H9 (cell line): ENCODE measurements at regions not wholly inside any gene's neighbourhood (a gene's known extent, or its start where the extent isn't known, plus 50 kb on each side); places are given as distances from the start of the nearest gene placed in this dataset.

Source experiments
- DNase-seq: peaks from one replicate; pipeline ENCODE4 v3.0.0-alpha.2; 2017
- H2AFZ ChIP-seq: one replicate; pipeline ENCODE4 v1.6.1; 2013; ENCODE audit warnings: mild to moderate bottlenecking, low read length, control low read depth, moderate library complexity
- H2AK5ac ChIP-seq: 2 replicates; pipeline ENCODE4 v1.6.1; 2013; ENCODE audit warnings: low read length, control low read depth, mixed read lengths; ENCODE audit not compliant: insufficient read length
- H2BK120ac ChIP-seq: one replicate; pipeline ENCODE4 v1.6.1; 2013; ENCODE audit warnings: low read depth, mild to moderate bottlenecking, low read length, control low read depth, inconsistent platforms; ENCODE audit not compliant: poor library complexity, severe bottlenecking
- H2BK12ac ChIP-seq: 2 replicates; pipeline ENCODE4 v1.6.1; 2013; ENCODE audit warnings: low read length, control low read depth, mixed read lengths, low read depth; ENCODE audit not compliant: insufficient read length
- H2BK15ac ChIP-seq: 2 replicates; pipeline ENCODE4 v1.6.1; 2013; ENCODE audit warnings: low read depth, low read length, control low read depth
- H2BK20ac ChIP-seq: one replicate; pipeline ENCODE4 v1.6.1; 2013; ENCODE audit warnings: low read depth, mild to moderate bottlenecking, low read length, control low read depth, inconsistent platforms; ENCODE audit not compliant: poor library complexity, severe bottlenecking
- H2BK5ac ChIP-seq: 2 replicates; pipeline ENCODE4 v1.6.1; 2013; ENCODE audit warnings: low read length, control low read depth, mixed read lengths; ENCODE audit not compliant: insufficient read length
- H3K14ac ChIP-seq: 2 replicates; pipeline ENCODE4 v1.6.1; 2013; ENCODE audit warnings: low read length, control low read depth; ENCODE audit not compliant: insufficient read depth
- H3K18ac ChIP-seq: 2 replicates; pipeline ENCODE4 v1.6.1; 2013; ENCODE audit warnings: low read depth, mild to moderate bottlenecking, mixed read lengths, low read length, control low read depth; ENCODE audit not compliant: insufficient read length
- H3K23ac ChIP-seq: 2 replicates; pipeline ENCODE4 v1.6.1; 2013; ENCODE audit warnings: low read length, control low read depth, mixed read lengths, low read depth; ENCODE audit not compliant: insufficient read length
- H3K23me2 ChIP-seq: 2 replicates; pipeline ENCODE4 v1.6.1; 2013; ENCODE audit warnings: low read depth, mild to moderate bottlenecking, mixed read lengths, low read length, control low read depth; ENCODE audit not compliant: insufficient read length, poor library complexity, severe bottlenecking
- H3K27ac ChIP-seq: 2 replicates; pipeline ENCODE4 v1.5.1; 2013; ENCODE audit warnings: low read length, control low read depth, mixed read lengths, low read depth; ENCODE audit not compliant: insufficient read length
- H3K27me3 ChIP-seq: 2 replicates; pipeline ENCODE4 v1.6.1; 2013; ENCODE audit warnings: low read length, control low read depth, inconsistent platforms; ENCODE audit not compliant: insufficient read depth
- H3K4ac ChIP-seq: 2 replicates; pipeline ENCODE4 v1.6.1; 2013; ENCODE audit warnings: low read depth, mild to moderate bottlenecking, control low read depth, inconsistent platforms, low read length, moderate library complexity
- H3K4me1 ChIP-seq: 2 replicates; pipeline ENCODE4 v1.6.1; 2013; ENCODE audit warnings: low read length, control low read depth, inconsistent platforms; ENCODE audit not compliant: insufficient read depth
- H3K4me2 ChIP-seq: 2 replicates; pipeline ENCODE4 v1.6.1; 2013; ENCODE audit warnings: low read length, control low read depth, mixed read lengths; ENCODE audit not compliant: insufficient read length, insufficient read depth
- H3K56ac ChIP-seq: 2 replicates; pipeline ENCODE4 v1.6.1; 2013; ENCODE audit warnings: low read depth, mild to moderate bottlenecking, mixed read lengths, low read length, control low read depth; ENCODE audit not compliant: insufficient read length
- H3K79me1 ChIP-seq: 2 replicates; pipeline ENCODE4 v1.6.1; 2013; ENCODE audit warnings: low read depth, mild to moderate bottlenecking, moderate library complexity, low read length, control low read depth, inconsistent platforms; ENCODE audit not compliant: insufficient read depth, poor library complexity, severe bottlenecking
- H3K79me2 ChIP-seq: 2 replicates; pipeline ENCODE4 v1.6.1; 2013; ENCODE audit warnings: low read length, control low read depth, inconsistent platforms; ENCODE audit not compliant: insufficient read depth
- H3K9ac ChIP-seq: 2 replicates; pipeline ENCODE4 v1.6.1; 2013; ENCODE audit warnings: low read length, control low read depth, mixed read lengths; ENCODE audit not compliant: insufficient read length; ENCODE audit errors: extremely low read depth
- H3K9me3 ChIP-seq: one replicate; pipeline ENCODE4 v1.6.1; 2013; ENCODE audit warnings: low read depth, low read length, inconsistent platforms; ENCODE audit not compliant: control insufficient read depth
- H3T11ph ChIP-seq: one replicate; pipeline ENCODE4 v1.6.1; 2013; ENCODE audit warnings: mild to moderate bottlenecking, low read length, control low read depth, inconsistent platforms
- H4K20me1 ChIP-seq: one replicate; pipeline ENCODE4 v1.6.1; 2013; ENCODE audit not compliant: control insufficient read depth, insufficient read length, insufficient read depth
- H4K5ac ChIP-seq: 2 replicates; pipeline ENCODE4 v1.6.1; 2013; ENCODE audit warnings: low read depth, mild to moderate bottlenecking, mixed read lengths, low read length, control low read depth; ENCODE audit not compliant: insufficient read length
- H4K8ac ChIP-seq: replicated peaks from 2 replicates; pipeline ENCODE4 v1.6.1; 2013; ENCODE audit warnings: low read length, control low read depth, mixed read lengths, low read depth; ENCODE audit not compliant: insufficient read length
- H4K91ac ChIP-seq: 2 replicates; pipeline ENCODE4 v1.6.1; 2013; ENCODE audit warnings: low read depth, mild to moderate bottlenecking, moderate library complexity, mixed read lengths, low read length, control low read depth; ENCODE audit not compliant: insufficient read length
- H3K27ac Mint-ChIP-seq, 3 experiments: 2 replicates in 2 of 3; 3 replicates in 1 of 3; pipeline ENCODE4 v1.8.0; 2020 to 2021; ENCODE audit warnings: mixed read lengths in 3 of 3, mild to moderate bottlenecking in 1 of 3, moderate library complexity in 1 of 3
- H3K27me3 Mint-ChIP-seq: 2 replicates; pipeline ENCODE4 v1.8.0; 2021; ENCODE audit warnings: low read depth, mild to moderate bottlenecking, moderate library complexity, mixed read lengths
- H3K36me3 Mint-ChIP-seq, 3 experiments: 2 replicates in 2 of 3; 3 replicates in 1 of 3; pipeline ENCODE4 v1.8.0; 2020 to 2021; ENCODE audit warnings: low read depth in 3 of 3, mixed read lengths in 3 of 3; ENCODE audit not compliant: insufficient read depth in 1 of 3
- H3K4me1 Mint-ChIP-seq, 2 experiments: 2 replicates each; pipeline ENCODE4 v1.8.0; 2020; ENCODE audit warnings: mixed read lengths in 2 of 2
- H3K4me3 Mint-ChIP-seq, 2 experiments: 2 replicates in 1 of 2; 3 replicates in 1 of 2; pipeline ENCODE4 v1.8.0; 2020 to 2021; ENCODE audit warnings: mild to moderate bottlenecking in 2 of 2, mixed read lengths in 2 of 2, moderate library complexity in 1 of 2
- H3K9me3 Mint-ChIP-seq, 2 experiments: 2 replicates in 1 of 2; 3 replicates in 1 of 2; pipeline ENCODE4 v1.8.0; 2020; ENCODE audit warnings: mild to moderate bottlenecking in 2 of 2, mixed read lengths in 2 of 2, moderate library complexity in 1 of 2
- WGBS: extraction: QIAGEN DNeasy Blood & Tissue Kit; methylation state at CpG from one replicate; pipeline ENCODE4 v1.1.7; 2013; ENCODE audit warnings: missing lambda C conversion rate, low lambda C conversion rate, mixed read lengths; ENCODE audit not compliant: insufficient read length; ENCODE audit errors: extremely low coverage; 5-methylcytosine and 5-hydroxymethylcytosine counted together
- TF ChIP-seq, protein P1 (sequence below): fragments of 200-600 bp; sonication (generic); conservative IDR thresholded peaks from 3 replicates; pipeline ENCODE4 v1.8.0; 2021; ENCODE audit warnings: antibody characterized with exemption, mild to moderate bottlenecking

DNA sequence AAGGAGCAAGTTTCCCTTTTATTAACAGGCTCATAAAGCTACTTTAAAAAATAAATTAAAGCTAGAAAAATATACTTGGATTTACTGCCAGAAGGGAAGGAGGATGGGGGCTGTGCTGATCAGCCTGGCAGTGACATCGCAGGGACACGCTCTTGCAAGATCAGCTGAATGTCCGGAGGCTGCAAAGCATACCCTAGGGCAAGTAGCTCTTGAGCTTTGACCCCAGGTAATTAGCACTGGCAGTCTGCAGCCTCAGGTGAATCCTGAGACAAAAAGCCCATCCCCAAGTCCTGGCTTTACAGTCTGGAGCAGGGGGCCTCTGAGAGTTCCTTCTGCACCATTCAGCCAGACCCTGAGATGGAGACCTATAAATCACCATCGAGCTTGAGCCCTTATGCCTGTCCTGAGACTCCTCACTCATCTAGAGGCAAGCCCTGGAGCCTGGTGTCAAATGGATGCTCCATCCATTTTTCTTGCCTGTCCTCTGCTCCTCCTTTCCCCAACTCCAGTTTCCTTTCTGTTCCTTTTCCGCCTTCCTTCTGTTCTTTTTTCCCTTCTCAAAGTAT lies 131.7 kb downstream of the TMEM114 start:
- no peak overlapping the region for H2BK15ac ChIP-seq
- WGBS, result no CpG with 5 or more reads among the region's 5 CpGs
- peaks cover 7 to 10% of the 10 kb centered on the region in 2 experiments for H3K4me1 Mint-ChIP-seq
- H3K36me3 Mint-ChIP-seq, result no peaks in the 10 kb centered on the region; a peak in 1 of 7 replicates
- H2BK12ac ChIP-seq, result no peak overlapping the region
- H2BK20ac ChIP-seq, result no peak overlapping the region
- no peaks in the 10 kb centered on the region for H3K27me3 ChIP-seq
- no peak overlapping the region for H4K5ac ChIP-seq
- H3K27me3 Mint-ChIP-seq, result peaks cover 9% of the 10 kb centered on the region
- H3K18ac ChIP-seq, result no peak overlapping the region
- DNase-seq, result no peak
- no peak overlapping the region for H2AK5ac ChIP-seq
- no peaks in the 10 kb centered on the region for H3K23me2 ChIP-seq
- no peaks in the 10 kb centered on the region for H3K9me3 ChIP-seq
- no peak overlapping the region for H3K27ac ChIP-seq
- H2BK5ac ChIP-seq, result no peak overlapping the region
- no peak overlapping the region for H3K56ac ChIP-seq
- H3K4me2 ChIP-seq, result no peak overlapping the region
- no peak overlapping the region for H2AFZ ChIP-seq
- H2BK120ac ChIP-seq, result no peak overlapping the region
- H3K4me3 Mint-ChIP-seq, result no peak overlapping the region
- H3K9ac ChIP-seq, result no peak overlapping the region
- H3K4ac ChIP-seq, result no peak overlapping the region
- H3K79me2 ChIP-seq, result no peaks in the 10 kb centered on the region
- H3T11ph ChIP-seq, result no peak overlapping the region
- H3K4me1 ChIP-seq, result no peaks in the 10 kb centered on the region
- no peak overlapping the region for H3K27ac Mint-ChIP-seq
- TF ChIP-seq, protein P1, sequence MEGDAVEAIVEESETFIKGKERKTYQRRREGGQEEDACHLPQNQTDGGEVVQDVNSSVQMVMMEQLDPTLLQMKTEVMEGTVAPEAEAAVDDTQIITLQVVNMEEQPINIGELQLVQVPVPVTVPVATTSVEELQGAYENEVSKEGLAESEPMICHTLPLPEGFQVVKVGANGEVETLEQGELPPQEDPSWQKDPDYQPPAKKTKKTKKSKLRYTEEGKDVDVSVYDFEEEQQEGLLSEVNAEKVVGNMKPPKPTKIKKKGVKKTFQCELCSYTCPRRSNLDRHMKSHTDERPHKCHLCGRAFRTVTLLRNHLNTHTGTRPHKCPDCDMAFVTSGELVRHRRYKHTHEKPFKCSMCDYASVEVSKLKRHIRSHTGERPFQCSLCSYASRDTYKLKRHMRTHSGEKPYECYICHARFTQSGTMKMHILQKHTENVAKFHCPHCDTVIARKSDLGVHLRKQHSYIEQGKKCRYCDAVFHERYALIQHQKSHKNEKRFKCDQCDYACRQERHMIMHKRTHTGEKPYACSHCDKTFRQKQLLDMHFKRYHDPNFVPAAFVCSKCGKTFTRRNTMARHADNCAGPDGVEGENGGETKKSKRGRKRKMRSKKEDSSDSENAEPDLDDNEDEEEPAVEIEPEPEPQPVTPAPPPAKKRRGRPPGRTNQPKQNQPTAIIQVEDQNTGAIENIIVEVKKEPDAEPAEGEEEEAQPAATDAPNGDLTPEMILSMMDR, result no peak
- no peaks in the 10 kb centered on the region for H3K79me1 ChIP-seq
- H4K8ac ChIP-seq, result no peak overlapping the region
- H4K20me1 ChIP-seq, result no peaks in the 10 kb centered on the region
- no peak overlapping the region for H3K23ac ChIP-seq
- no peaks in the 10 kb centered on the region for H3K9me3 Mint-ChIP-seq
- no peak overlapping the region for H4K91ac ChIP-seq
- no peak overlapping the region for H3K14ac ChIP-seq
